GM12878 (cell line): ENCODE measurements at regions not wholly inside any gene's neighbourhood (a gene's known extent, or its start where the extent isn't known, plus 50 kb on each side); places are given as distances from the start of the nearest gene placed in this dataset.

ENCODE experiments used
- BCLAF1 ChIP-seq: fragments of 450-650 bp; IDR thresholded peaks from 2 replicates; pipeline ENCODE4 v1.6.1; 2017; ENCODE audit warnings: antibody characterized with exemption, mild to moderate bottlenecking, moderate library complexity
- DPF2 ChIP-seq: fragments of 450-650 bp; IDR thresholded peaks from 2 replicates; pipeline ENCODE4 v1.6.1; 2017; ENCODE audit warnings: mild to moderate bottlenecking
- HDGF ChIP-seq: fragments of 450-650 bp; IDR thresholded peaks from 2 replicates; pipeline ENCODE4 v1.6.1; 2016; ENCODE audit warnings: antibody characterized with exemption
- IKZF1 ChIP-seq: fragments of 450-650 bp; conservative IDR thresholded peaks from 2 replicates; pipeline ENCODE4 v1.6.1; 2017; ENCODE audit warnings: antibody characterized with exemption, mild to moderate bottlenecking
- IRF5 ChIP-seq: fragments of 450-650 bp; IDR thresholded peaks from 2 replicates; pipeline ENCODE4 v1.6.1; 2017; ENCODE audit warnings: borderline replicate concordance
- JUNB ChIP-seq: IDR thresholded peaks from 2 replicates; pipeline ENCODE4 v1.6.1; 2016; ENCODE audit warnings: antibody characterized with exemption, mild to moderate bottlenecking
- NR2C2 ChIP-seq: IDR thresholded peaks from 2 replicates; pipeline ENCODE4 v1.6.1; 2011; ENCODE audit warnings: borderline replicate concordance, low read depth; ENCODE audit not compliant: control insufficient read depth, insufficient read length
- NR2F1 ChIP-seq: fragments of 450-650 bp; conservative IDR thresholded peaks from 2 replicates; pipeline ENCODE4 v1.6.1; 2017; ENCODE audit warnings: mild to moderate bottlenecking
- PML ChIP-seq: IDR thresholded peaks from 2 replicates; pipeline ENCODE4 v1.6.1; 2012; ENCODE audit warnings: low read length, inconsistent platforms
- POLR2A ChIP-seq: IDR thresholded peaks from 2 replicates; pipeline ENCODE4 v1.6.1; 2011; ENCODE audit warnings: low read depth, mild to moderate bottlenecking, low read length
- RBBP5 ChIP-seq: fragments of 200-600 bp; sonication (generic); conservative IDR thresholded peaks from 2 replicates; pipeline ENCODE4 v1.6.1; 2016
- RCOR1 ChIP-seq: conservative IDR thresholded peaks from 2 replicates; pipeline ENCODE4 v1.6.1; 2012; ENCODE audit warnings: low read depth, low read length, improper control_type of control experiment
- SIX5 ChIP-seq: IDR thresholded peaks from 2 replicates; pipeline ENCODE4 v1.6.1; 2011; ENCODE audit warnings: mild to moderate bottlenecking, low read depth, low read length, moderate library complexity; ENCODE audit not compliant: severe bottlenecking
- SMC3 ChIP-seq: IDR thresholded peaks from 2 replicates; pipeline ENCODE4 v1.6.1; 2011; ENCODE audit warnings: low read length, improper control_type of control experiment, borderline replicate concordance
- SRF ChIP-seq, 2 experiments: IDR thresholded peaks; 2 replicates each; pipeline ENCODE4 v1.6.1; 2011; ENCODE audit warnings: low read depth in 2 of 2, low read length in 2 of 2, mild to moderate bottlenecking in 1 of 2, moderate library complexity in 1 of 2
- SUPT20H ChIP-seq: IDR thresholded peaks from 2 replicates; pipeline ENCODE4 v1.6.1; 2011; ENCODE audit warnings: low read depth, mild to moderate bottlenecking, low read length, moderate library complexity, borderline replicate concordance; ENCODE audit not compliant: control insufficient read depth
- TCF12 ChIP-seq: IDR thresholded peaks from 2 replicates; pipeline ENCODE4 v1.6.1; 2011; ENCODE audit warnings: low read depth, mild to moderate bottlenecking, low read length
- TCF3 ChIP-seq: IDR thresholded peaks from 2 replicates; pipeline ENCODE4 v1.6.1; 2012; ENCODE audit warnings: low read depth, mild to moderate bottlenecking, low read length, borderline replicate concordance; ENCODE audit not compliant: insufficient read depth
- ZNF24 ChIP-seq: fragments of 450-650 bp; IDR thresholded peaks from 2 replicates; pipeline ENCODE4 v1.6.1; 2017; ENCODE audit warnings: antibody characterized with exemption, mild to moderate bottlenecking
- ZNF384 ChIP-seq: IDR thresholded peaks from 2 replicates; pipeline ENCODE4 v1.6.1; 2012; ENCODE audit warnings: low read depth, mild to moderate bottlenecking, low read length, improper control_type of control experiment, borderline replicate concordance
- TF ChIP-seq, protein P1 (sequence below): fragments of 450-650 bp; IDR thresholded peaks from 2 replicates; pipeline ENCODE4 v1.6.1; 2017; ENCODE audit warnings: low read depth, mild to moderate bottlenecking, moderate library complexity
- TF ChIP-seq, protein P2 (sequence below): IDR thresholded peaks from 2 replicates; pipeline ENCODE4 v1.6.1; 2011; ENCODE audit warnings: borderline replicate concordance, low read depth, mild to moderate bottlenecking, moderate library complexity, low read length; ENCODE audit not compliant: insufficient read depth, poor library complexity, severe bottlenecking
- TF ChIP-seq, protein P3 (sequence below): IDR thresholded peaks from 2 replicates; pipeline ENCODE4 v1.6.1; 2012; ENCODE audit warnings: low read depth, low read length, improper control_type of control experiment

DNA sequence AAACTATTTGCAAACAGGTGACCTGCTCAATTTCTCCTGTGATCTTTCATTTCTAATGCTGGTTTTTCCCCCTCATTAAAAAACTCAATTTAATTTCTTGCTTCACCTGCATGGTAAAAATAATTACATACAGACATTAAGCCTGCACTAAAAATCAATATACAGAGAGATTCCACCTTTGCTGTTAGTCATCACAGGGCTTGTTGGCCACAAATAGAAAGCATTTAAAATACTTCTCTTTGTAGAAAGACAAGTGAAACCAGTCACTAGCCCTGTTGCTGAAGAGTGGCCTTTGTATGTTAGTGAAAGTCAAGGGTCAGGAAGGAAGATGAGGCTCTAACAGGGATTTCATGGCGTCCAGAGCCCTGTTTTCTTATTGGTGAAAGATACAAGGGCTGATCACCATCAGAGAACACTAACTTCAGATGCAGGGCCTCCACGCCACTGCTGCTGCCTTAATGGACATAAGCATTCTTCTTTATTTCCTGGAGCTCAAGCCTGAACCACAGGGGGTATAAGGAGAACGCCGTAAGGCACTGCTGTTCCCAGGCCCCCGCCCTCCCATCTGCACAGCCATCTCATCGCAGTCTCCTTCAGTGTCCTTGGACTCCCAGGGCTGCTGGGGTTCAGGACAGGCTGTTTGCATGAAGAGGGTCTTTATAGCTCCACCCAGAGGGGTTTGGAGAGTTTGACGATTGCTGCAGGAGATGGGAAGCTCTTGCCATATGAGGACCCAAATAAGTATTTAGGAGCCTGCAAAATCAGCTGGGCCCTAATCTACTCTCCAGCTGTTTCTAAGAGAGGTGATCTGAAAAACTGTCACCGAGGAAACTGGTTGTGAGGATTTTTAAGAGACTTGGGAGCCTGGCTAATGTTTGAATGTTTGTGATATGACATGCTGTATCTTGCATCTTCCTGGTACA is 117.3 kb upstream of the IRF2BP2 start (continued):
- TF ChIP-seq, protein P1, sequence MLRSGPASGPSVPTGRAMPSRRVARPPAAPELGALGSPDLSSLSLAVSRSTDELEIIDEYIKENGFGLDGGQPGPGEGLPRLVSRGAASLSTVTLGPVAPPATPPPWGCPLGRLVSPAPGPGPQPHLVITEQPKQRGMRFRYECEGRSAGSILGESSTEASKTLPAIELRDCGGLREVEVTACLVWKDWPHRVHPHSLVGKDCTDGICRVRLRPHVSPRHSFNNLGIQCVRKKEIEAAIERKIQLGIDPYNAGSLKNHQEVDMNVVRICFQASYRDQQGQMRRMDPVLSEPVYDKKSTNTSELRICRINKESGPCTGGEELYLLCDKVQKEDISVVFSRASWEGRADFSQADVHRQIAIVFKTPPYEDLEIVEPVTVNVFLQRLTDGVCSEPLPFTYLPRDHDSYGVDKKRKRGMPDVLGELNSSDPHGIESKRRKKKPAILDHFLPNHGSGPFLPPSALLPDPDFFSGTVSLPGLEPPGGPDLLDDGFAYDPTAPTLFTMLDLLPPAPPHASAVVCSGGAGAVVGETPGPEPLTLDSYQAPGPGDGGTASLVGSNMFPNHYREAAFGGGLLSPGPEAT, result peak; percentile 65; the same call in 1 of the 2 replicates
- TF ChIP-seq POLR2A (no peak), ZNF384 (no peak), NR2C2 (no peak), NR2F1 (peak; percentile 81), DPF2 (peak; percentile 30), RCOR1 (no peak), SRF (IDR thresholded peaks at IDR 0.05; ENCODE audit: low read depth in 2 of 2, low read length in 2 of 2) (no peak), HDGF (no peak), BCLAF1 (no peak), PML (no peak), SMC3 (no peak), SIX5 (no peak), TCF12 (no peak), IRF5 (no peak), SUPT20H (no peak), JUNB (no peak), ZNF24 (no peak), RBBP5 (no peak), TCF3 (no peak), IKZF1 (peak; percentile 34)
- TF ChIP-seq, protein P2, sequence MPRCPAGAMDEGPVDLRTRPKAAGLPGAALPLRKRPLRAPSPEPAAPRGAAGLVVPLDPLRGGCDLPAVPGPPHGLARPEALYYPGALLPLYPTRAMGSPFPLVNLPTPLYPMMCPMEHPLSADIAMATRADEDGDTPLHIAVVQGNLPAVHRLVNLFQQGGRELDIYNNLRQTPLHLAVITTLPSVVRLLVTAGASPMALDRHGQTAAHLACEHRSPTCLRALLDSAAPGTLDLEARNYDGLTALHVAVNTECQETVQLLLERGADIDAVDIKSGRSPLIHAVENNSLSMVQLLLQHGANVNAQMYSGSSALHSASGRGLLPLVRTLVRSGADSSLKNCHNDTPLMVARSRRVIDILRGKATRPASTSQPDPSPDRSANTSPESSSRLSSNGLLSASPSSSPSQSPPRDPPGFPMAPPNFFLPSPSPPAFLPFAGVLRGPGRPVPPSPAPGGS, result no peak
- TF ChIP-seq, protein P3, sequence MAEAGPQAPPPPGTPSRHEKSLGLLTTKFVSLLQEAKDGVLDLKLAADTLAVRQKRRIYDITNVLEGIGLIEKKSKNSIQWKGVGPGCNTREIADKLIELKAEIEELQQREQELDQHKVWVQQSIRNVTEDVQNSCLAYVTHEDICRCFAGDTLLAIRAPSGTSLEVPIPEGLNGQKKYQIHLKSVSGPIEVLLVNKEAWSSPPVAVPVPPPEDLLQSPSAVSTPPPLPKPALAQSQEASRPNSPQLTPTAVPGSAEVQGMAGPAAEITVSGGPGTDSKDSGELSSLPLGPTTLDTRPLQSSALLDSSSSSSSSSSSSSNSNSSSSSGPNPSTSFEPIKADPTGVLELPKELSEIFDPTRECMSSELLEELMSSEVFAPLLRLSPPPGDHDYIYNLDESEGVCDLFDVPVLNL, result no peak
